HepG2 (cell line): ENCODE measurements at regions not wholly inside any gene's neighbourhood (a gene's known extent, or its start where the extent isn't known, plus 50 kb on each side); places are given as distances from the start of the nearest gene placed in this dataset.

Experiments used
- ATAC-seq: fragments of 200-7000 bp; cut with Tn5 transposase; 3 replicates; pipeline ENCODE4 v1.9.1; 2020; ENCODE audit warnings: mild to moderate bottlenecking, moderate library complexity
- BruUV-seq: library from RNA; stranded (reverse); fragments of 400-500 nt; replicated peaks from 2 replicates; lab custom pipeline; 2021; lab: Mats Ljungman, UMichigan
- CTCF ChIA-PET: fragments of 300-600 bp; formaldehyde crosslinking; extraction: SDS; loops from one replicate; lab custom pipeline; 2021; ENCODE audit warnings: low total read pairs, inconsistent platforms, low intra/inter-chr PET ratio; lab: Yijun Ruan, JAX
- POLR2A ChIA-PET: fragments of 350-600 bp; sonication (Branson Sonifier 250); formaldehyde crosslinking; loops from one replicate; lab custom pipeline; 2020; ENCODE audit warnings: antibody characterized with exemption, inconsistent platforms; lab: Yijun Ruan, JAX
- DNase-seq: peaks from one replicate; pipeline ENCODE4 v3.0.0-alpha.2; 2015; ENCODE audit warnings: low spot score
- FAIRE-seq: peaks from 3 replicates; lab custom pipeline; 2011; peaks lifted over from hg19 to GRCh38; lab: Jason Lieb, UNC
- H2AFZ ChIP-seq: one replicate; pipeline ENCODE4 v1.6.1; 2011; ENCODE audit warnings: low read length, inconsistent platforms
- H3K27ac ChIP-seq: fragments of 300-600 bp; 3 replicates; pipeline ENCODE4 v1.8.0; 2011; ENCODE audit warnings: mixed run types, mild to moderate bottlenecking, mixed read lengths, low read length, inconsistent platforms; ENCODE audit not compliant: insufficient read depth; ENCODE audit errors: extremely low read length
- H3K27me3 ChIP-seq, 2 experiments: fragments of 200-600 bp in 1 of 2; 2 replicates in 1 of 2; 3 replicates in 1 of 2; pipeline versions ENCODE4 v1.6.0 to v1.8.0; 2011; ENCODE audit warnings: low read length in 2 of 2, mild to moderate bottlenecking in 2 of 2, moderate library complexity in 2 of 2, inconsistent platforms in 1 of 2; ENCODE audit not compliant: insufficient read depth in 2 of 2, control insufficient read depth in 1 of 2
- H3K36me3 ChIP-seq, 2 experiments: fragments of 200-600 bp in 1 of 2; replicated peaks in 1 of 2; 2 replicates in 1 of 2; 3 replicates in 1 of 2; pipeline versions ENCODE4 v1.5.1 to v1.8.0; 2011; ENCODE audit warnings: low read length in 2 of 2, inconsistent platforms in 1 of 2; ENCODE audit not compliant: insufficient read depth in 2 of 2, control insufficient read depth in 1 of 2
- H3K4me1 ChIP-seq: 2 replicates; pipeline ENCODE4 v1.5.1; 2012; ENCODE audit warnings: low read length, inconsistent platforms; ENCODE audit not compliant: insufficient read depth
- H3K4me2 ChIP-seq: 2 replicates; pipeline ENCODE4 v1.6.0; 2011; ENCODE audit warnings: low read depth, low read length, inconsistent platforms
- H3K4me3 ChIP-seq, 3 experiments: fragments of 200-600 bp in 1 of 3; sonication (generic), shearing (Covaris generic) in 1 of 3; replicated peaks in 1 of 3; 2 replicates each; pipeline ENCODE4 v1.5.1; 2011 to 2016; ENCODE audit warnings: low read length in 3 of 3, inconsistent platforms in 2 of 3, low read depth in 2 of 3, mild to moderate bottlenecking in 2 of 3, control low read depth in 1 of 3, mixed read lengths in 1 of 3; ENCODE audit not compliant: insufficient read depth in 1 of 3
- H3K79me2 ChIP-seq: one replicate; pipeline ENCODE4 v1.6.1; 2011; ENCODE audit warnings: low read length, inconsistent platforms; ENCODE audit not compliant: insufficient read depth
- H3K9ac ChIP-seq: 2 replicates; pipeline ENCODE4 v1.6.0; 2011; ENCODE audit warnings: mild to moderate bottlenecking, low read depth, low read length, inconsistent platforms; ENCODE audit not compliant: insufficient read depth
- H3K9me3 ChIP-seq: 2 replicates; pipeline ENCODE4 v1.5.1; 2012; ENCODE audit warnings: mild to moderate bottlenecking, low read length
- H4K20me1 ChIP-seq: 2 replicates; pipeline ENCODE4 v1.6.0; 2011; ENCODE audit warnings: inconsistent platforms, mild to moderate bottlenecking, low read length, moderate library complexity; ENCODE audit not compliant: insufficient read depth
- ARNTL ChIP-seq: sonication (generic); formaldehyde crosslinking; IDR thresholded peaks from 2 replicates; pipeline ENCODE4 v1.4.0; 2020; ENCODE audit warnings: mild to moderate bottlenecking, missing genetic modification reagents
- ATAD3A ChIP-seq: sonication (generic); formaldehyde crosslinking; IDR thresholded peaks from 2 replicates; pipeline ENCODE4 v1.4.0; 2020; ENCODE audit warnings: missing genetic modification reagents
- SRSF1 ChIP-seq: fragments of 200-400 bp; formaldehyde crosslinking; optimal IDR thresholded peaks from 2 replicates; pipeline ENCODE3; 2017; ENCODE audit warnings: mild to moderate bottlenecking, low read depth, low read length, moderate library complexity
- WGBS: methylation state at CpG from one replicate; pipeline ENCODE4 v1.1.6; 2017; ENCODE audit warnings: low lambda C conversion rate; 5-methylcytosine and 5-hydroxymethylcytosine counted together
- in situ Hi-C: cut with HindIII; loops from 2 replicates; pipeline ENCODE4 v1.10.0; 2017; ENCODE audit warnings: low pct_unique_long_range_greater_than_20kb; ENCODE audit not compliant: extremely low pct_ligation_motif_present
- intact Hi-C: fragments of 100-400 bp; cut with micrococcal nuclease; formaldehyde crosslinking; loops from one replicate; pipeline ENCODE4 v1.10.0; 2022; ENCODE audit not compliant: unreplicated experiment
- TF ChIP-seq, protein P1 (sequence below): IDR thresholded peaks from 2 replicates; pipeline ENCODE4 v1.6.1; 2018; ENCODE audit warnings: missing genetic modification reagents, mild to moderate bottlenecking, missing compliant biosample characterization
- TF ChIP-seq, protein P2 (sequence below): sonication (generic); formaldehyde crosslinking; IDR thresholded peaks from 2 replicates; pipeline ENCODE4 v1.8.0; 2022; ENCODE audit warnings: mild to moderate bottlenecking, missing genetic modification reagents, moderate library complexity

DNA sequence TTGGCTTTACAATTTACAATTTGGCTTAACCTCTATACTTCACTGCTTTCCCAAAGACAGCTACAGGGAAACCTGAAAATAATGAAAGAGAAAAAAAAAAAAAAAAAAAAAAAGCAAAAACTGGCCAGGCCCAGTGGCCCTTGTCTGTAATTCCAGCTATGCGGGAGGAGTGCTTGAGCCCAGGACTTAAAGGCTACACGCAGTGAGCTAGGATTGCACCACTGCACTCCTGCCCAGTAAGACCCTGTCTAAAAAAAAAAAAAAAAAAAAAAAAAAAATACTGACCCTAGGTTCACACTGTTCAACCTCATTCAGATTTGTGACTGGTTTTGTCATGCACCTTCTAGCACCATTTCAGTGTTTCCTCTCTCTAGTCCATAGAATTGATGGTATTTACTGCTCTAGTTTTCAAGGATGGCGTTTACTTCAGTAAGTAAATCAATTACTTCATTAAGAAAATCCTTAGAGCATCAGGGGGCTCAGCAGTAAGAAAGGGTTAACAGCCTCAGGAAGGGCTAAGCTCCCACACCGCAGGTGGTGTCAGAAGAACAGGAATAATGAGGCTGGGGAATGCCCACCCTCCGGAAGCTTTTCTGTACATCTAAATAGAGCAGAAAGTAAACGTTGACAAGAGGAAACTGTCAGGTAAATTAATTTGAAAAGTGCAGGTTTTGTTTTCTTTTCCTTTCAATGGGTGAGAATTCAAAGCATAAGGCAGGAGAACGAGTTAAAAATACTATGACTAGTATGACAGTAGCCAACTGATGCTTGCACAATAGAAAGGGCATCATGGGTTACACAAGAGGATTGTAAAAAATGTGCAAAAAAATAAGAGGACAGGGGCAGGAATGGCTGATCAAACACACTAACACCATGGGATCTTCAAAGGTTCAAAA is 115.0 kb upstream of the MDM1 start:
- CTCF ChIA-PET = no interaction called here
- intact Hi-C loops (no loop called here), in situ Hi-C loops (no loop called here)
- POLR2A ChIA-PET = no interaction called here
- no TSS peak for BruUV-seq
- TF ChIP-seq SRSF1 = no peak
- no peak for TF ChIP-seq ATAD3A (CRISPR knock-in tag)
- TF ChIP-seq, protein P1, sequence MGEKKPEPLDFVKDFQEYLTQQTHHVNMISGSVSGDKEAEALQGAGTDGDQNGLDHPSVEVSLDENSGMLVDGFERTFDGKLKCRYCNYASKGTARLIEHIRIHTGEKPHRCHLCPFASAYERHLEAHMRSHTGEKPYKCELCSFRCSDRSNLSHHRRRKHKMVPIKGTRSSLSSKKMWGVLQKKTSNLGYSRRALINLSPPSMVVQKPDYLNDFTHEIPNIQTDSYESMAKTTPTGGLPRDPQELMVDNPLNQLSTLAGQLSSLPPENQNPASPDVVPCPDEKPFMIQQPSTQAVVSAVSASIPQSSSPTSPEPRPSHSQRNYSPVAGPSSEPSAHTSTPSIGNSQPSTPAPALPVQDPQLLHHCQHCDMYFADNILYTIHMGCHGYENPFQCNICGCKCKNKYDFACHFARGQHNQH (CRISPR knock-in tag) = no peak
- TF ChIP-seq ARNTL (CRISPR knock-in tag) = no peak
- TF ChIP-seq, protein P2, sequence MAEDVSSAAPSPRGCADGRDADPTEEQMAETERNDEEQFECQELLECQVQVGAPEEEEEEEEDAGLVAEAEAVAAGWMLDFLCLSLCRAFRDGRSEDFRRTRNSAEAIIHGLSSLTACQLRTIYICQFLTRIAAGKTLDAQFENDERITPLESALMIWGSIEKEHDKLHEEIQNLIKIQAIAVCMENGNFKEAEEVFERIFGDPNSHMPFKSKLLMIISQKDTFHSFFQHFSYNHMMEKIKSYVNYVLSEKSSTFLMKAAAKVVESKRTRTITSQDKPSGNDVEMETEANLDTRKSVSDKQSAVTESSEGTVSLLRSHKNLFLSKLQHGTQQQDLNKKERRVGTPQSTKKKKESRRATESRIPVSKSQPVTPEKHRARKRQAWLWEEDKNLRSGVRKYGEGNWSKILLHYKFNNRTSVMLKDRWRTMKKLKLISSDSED (CRISPR knock-in tag) = no peak
- Histone ChIP-seq H3K4me3 (no peak overlapping the region), H3K4me1 (no peaks in the 10 kb centered on the region), H3K4me2 (no peak overlapping the region), H3K36me3 (no peaks in the 10 kb centered on the region), H3K79me2 (no peaks in the 10 kb centered on the region), H3K27ac (no peak overlapping the region), H3K27me3 (no peaks in the 10 kb centered on the region; a peak in 1 of 5 replicates), H4K20me1 (no peaks in the 10 kb centered on the region), H3K9ac (no peak overlapping the region), H3K9me3 (0 out of 2 replicates have a peak, but pooled peaks cover 4% of the 10 kb centered on the region), H2AFZ (no peak overlapping the region)
- FAIRE-seq (no peak), ATAC-seq (no peak), DNase-seq (no peak)
- 7% methylated on average over 7 of the region's 7 CpGs for WGBS
